CD4-positive, alpha-beta T cell (primary cell): ENCODE measurements at regions not wholly inside any gene's neighbourhood (a gene's known extent, or its start where the extent isn't known, plus 50 kb on each side); places are given as distances from the start of the nearest gene placed in this dataset.

ENCODE experiments used
- ATAC-seq: fragments of 200-7000 bp; cut with Tn5 transposase; one replicate; pipeline ENCODE4 v1.10.0; 2022; ENCODE audit warnings: mild to moderate bottlenecking; ENCODE audit not compliant: poor library complexity
- CTCF ChIA-PET: fragments of 350-600 bp; sonication (Branson Sonifier 250); formaldehyde crosslinking; loops from one replicate; lab custom pipeline; 2021; ENCODE audit warnings: antibody characterized with exemption, inconsistent platforms; lab: Charles Lee
- POLR2A ChIA-PET: fragments of 350-600 bp; sonication (Branson Sonifier 250); formaldehyde crosslinking; loops from one replicate; lab custom pipeline; 2021; ENCODE audit warnings: antibody characterized with exemption, inconsistent platforms; lab: Charles Lee
- DNase-seq, 14 experiments: peaks; one replicate each; pipeline ENCODE4 v3.0.0-alpha.2; 2013 to 2020; ENCODE audit warnings: mixed read lengths in 2 of 14
- H3K27ac ChIP-seq, 2 donors: one replicate each; pipeline versions ENCODE4 v1.5.1 to v1.7.0; 2013; ENCODE audit warnings: low read length in 2 of 2, low read depth in 1 of 2, mild to moderate bottlenecking in 1 of 2
- H3K27me3 ChIP-seq, 2 experiments: 1 replicate in 1 of 2; 2 replicates in 1 of 2; pipeline versions ENCODE4 v1.6.1 to v1.7.0; 2013; ENCODE audit warnings: low read length in 2 of 2, control low read depth in 1 of 2, mild to moderate bottlenecking in 1 of 2, moderate library complexity in 1 of 2; ENCODE audit not compliant: insufficient read depth in 2 of 2, control insufficient read depth in 1 of 2
- H3K36me3 ChIP-seq: one replicate; pipeline ENCODE4 v1.6.1; 2013; ENCODE audit warnings: low read length, control low read depth; ENCODE audit not compliant: insufficient read depth
- H3K4me1 ChIP-seq: one replicate; pipeline ENCODE4 v1.6.1; 2013; ENCODE audit warnings: low read length, control low read depth; ENCODE audit not compliant: insufficient read depth
- H3K4me3 ChIP-seq: one replicate; pipeline ENCODE4 v1.5.1; 2013; ENCODE audit warnings: mild to moderate bottlenecking, low read length, moderate library complexity
- H3K9me3 ChIP-seq, 2 experiments: 1 replicate in 1 of 2; 2 replicates in 1 of 2; pipeline versions ENCODE4 v1.6.1 to v1.7.0; 2013; ENCODE audit warnings: low read length in 2 of 2, mild to moderate bottlenecking in 2 of 2, control low read depth in 1 of 2, moderate library complexity in 1 of 2; ENCODE audit not compliant: control insufficient read depth in 1 of 2, insufficient read depth in 1 of 2
- H3K27ac Mint-ChIP-seq: one replicate; pipeline ENCODE4 v1.8.0; 2020; ENCODE audit warnings: mixed read lengths
- H3K27me3 Mint-ChIP-seq: one replicate; pipeline ENCODE4 v1.8.0; 2021; ENCODE audit warnings: mixed read lengths
- H3K36me3 Mint-ChIP-seq: one replicate; pipeline ENCODE4 v1.8.0; 2021; ENCODE audit warnings: low read depth, mixed read lengths
- H3K4me1 Mint-ChIP-seq: one replicate; pipeline ENCODE4 v1.8.0; 2021; ENCODE audit warnings: low read depth, mixed read lengths
- H3K4me3 Mint-ChIP-seq: one replicate; pipeline ENCODE4 v1.8.0; 2020; ENCODE audit warnings: mild to moderate bottlenecking, mixed read lengths
- H3K9me3 Mint-ChIP-seq: one replicate; pipeline ENCODE4 v1.8.0; 2020; ENCODE audit warnings: mixed read lengths
- intact Hi-C, 2 experiments: fragments of 100-400 bp; cut with DNase I in 1 of 2; cut with micrococcal nuclease in 1 of 2; formaldehyde crosslinking; loops; one replicate each; pipeline versions ENCODE4 v1.15.1 to v1.9.0; 2023 to 2025; cut with DNase I, micrococcal nuclease
- TF ChIP-seq, protein P1 (sequence below): fragments of 200-600 bp; IDR thresholded peaks from one replicate; pipeline ENCODE4 v1.8.0; 2022; ENCODE audit warnings: antibody characterized with exemption, mild to moderate bottlenecking

DNA sequence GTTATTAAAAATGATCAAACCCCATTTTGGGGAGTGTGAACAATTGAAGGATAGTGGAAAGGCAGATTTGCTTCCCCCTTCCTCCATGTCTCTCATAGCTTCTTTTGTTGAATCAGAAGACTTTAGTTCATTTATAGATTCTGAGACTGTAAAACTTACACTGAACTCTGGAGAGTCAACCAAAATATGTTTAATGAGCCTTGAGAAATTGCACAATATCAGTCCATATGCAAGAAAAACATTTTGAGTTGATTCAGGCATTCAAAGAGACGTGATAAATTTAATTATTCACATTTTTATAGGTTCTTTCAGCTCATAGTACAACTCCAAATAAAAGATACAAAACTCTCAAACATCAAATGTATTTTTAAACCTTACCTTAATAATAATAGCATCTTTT lies 354.4 kb upstream of the SPRED2 start:
- POLR2A ChIA-PET = no interaction called here

DNA sequence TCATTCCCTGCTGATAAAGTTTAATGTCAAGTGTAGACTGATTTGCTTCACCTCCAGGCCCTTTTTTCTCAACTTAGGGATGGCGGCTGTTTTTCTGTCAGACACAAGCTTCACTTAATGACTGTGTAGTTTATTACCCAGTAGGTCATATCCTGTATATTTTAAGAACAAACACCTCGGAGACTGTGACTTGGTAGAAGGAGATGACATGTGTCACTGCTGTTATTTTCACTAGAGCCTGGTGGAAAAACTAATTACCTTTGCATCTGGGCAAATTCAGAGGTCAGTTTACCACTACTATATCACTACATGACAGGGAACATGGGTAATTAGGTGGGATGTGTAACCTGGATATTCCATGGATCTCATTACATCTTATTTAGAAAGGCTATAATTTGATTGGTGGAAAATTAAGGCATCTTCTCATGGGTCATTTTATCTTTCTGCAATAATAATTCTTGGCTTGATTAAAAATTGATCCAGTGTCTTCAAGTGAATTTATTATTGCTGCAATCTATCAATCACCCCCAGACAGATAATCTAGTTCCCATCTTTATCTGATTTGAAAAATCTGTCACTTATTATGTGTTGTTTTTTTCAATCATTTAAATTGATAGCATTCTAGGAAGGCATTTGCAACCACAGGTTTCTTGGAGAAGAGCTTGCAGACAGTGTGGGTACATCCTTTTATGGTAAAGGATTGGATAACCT lies 353.8 kb upstream of the SPRED2 start:
- Histone ChIP-seq H3K36me3 (no peaks in the 10 kb centered on the region), H3K4me1 (no peaks in the 10 kb centered on the region), H3K4me3 (no peak overlapping the region), H3K27me3 (no peaks in the 10 kb centered on the region), H3K27ac (no peak overlapping the region), H3K9me3 (peaks cover 0 to 12% of the 10 kb centered on the region in 2 experiments)
- no peak overlapping the region for H3K27ac Mint-ChIP-seq
- intact Hi-C loops = no loop called here
- no peaks in the 10 kb centered on the region for H3K36me3 Mint-ChIP-seq
- TF ChIP-seq, protein P1, sequence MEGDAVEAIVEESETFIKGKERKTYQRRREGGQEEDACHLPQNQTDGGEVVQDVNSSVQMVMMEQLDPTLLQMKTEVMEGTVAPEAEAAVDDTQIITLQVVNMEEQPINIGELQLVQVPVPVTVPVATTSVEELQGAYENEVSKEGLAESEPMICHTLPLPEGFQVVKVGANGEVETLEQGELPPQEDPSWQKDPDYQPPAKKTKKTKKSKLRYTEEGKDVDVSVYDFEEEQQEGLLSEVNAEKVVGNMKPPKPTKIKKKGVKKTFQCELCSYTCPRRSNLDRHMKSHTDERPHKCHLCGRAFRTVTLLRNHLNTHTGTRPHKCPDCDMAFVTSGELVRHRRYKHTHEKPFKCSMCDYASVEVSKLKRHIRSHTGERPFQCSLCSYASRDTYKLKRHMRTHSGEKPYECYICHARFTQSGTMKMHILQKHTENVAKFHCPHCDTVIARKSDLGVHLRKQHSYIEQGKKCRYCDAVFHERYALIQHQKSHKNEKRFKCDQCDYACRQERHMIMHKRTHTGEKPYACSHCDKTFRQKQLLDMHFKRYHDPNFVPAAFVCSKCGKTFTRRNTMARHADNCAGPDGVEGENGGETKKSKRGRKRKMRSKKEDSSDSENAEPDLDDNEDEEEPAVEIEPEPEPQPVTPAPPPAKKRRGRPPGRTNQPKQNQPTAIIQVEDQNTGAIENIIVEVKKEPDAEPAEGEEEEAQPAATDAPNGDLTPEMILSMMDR = no peak
- H3K4me3 Mint-ChIP-seq = no peak overlapping the region
- H3K4me1 Mint-ChIP-seq = no peaks in the 10 kb centered on the region
- POLR2A ChIA-PET = no interaction called here
- ATAC-seq (no peak), DNase-seq (no peak)
- H3K27me3 Mint-ChIP-seq = peaks cover 17% of the 10 kb centered on the region
- peaks cover 3% of the 10 kb centered on the region for H3K9me3 Mint-ChIP-seq
- CTCF ChIA-PET = no interaction called here

More for the DNA sequence above, 354.4 kb upstream of the SPRED2 start:
- Histone ChIP-seq H3K27me3 (no peaks in the 10 kb centered on the region), H3K27ac (no peak overlapping the region), H3K4me3 (no peak overlapping the region), H3K36me3 (no peaks in the 10 kb centered on the region), H3K4me1 (no peaks in the 10 kb centered on the region), H3K9me3 (peaks cover 0 to 12% of the 10 kb centered on the region in 2 experiments)
- no peak for DNase-seq
- Mint-ChIP-seq H3K36me3 (no peaks in the 10 kb centered on the region), H3K27me3 (peaks cover 21% of the 10 kb centered on the region), H3K9me3 (peaks cover 3% of the 10 kb centered on the region), H3K27ac (no peak overlapping the region), H3K4me3 (no peak overlapping the region), H3K4me1 (no peaks in the 10 kb centered on the region)
- intact Hi-C loops = no loop called here
- TF ChIP-seq, protein P1 = no peak
- ATAC-seq = no peak
- CTCF ChIA-PET = no interaction called here

DNA sequence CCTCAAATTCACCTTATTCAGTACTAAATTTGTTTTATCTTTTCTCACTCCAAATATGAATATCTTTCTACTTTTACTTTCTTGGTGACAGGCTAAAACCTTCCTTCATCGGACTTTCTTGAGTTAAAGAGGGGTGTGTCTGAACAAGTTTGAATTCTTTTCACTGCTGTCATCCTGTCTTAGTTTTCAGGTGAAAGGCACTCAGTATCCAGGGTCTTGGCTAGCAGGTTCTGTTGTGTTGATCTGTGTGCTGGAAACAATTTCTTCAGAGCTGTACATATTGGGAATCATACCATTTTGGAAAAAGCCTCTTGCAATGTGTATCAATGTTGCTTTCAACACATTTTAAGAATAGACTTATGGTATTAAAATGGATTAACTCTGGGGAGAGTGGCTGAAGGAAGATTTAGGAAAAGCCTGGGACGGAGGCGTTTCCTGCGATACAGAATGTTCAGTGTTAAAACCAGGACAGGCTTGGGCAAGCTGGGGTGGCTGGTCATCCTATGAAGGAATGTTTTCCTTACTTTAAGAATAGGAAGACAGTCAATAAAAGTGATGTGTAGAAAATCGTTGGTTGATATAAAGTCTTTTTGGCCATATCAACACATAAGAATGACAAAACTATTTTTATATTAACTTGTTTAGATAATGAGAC lies 350.7 kb upstream of the SPRED2 start:
- CTCF ChIA-PET = no interaction called here
- no peak overlapping the region for H3K27ac Mint-ChIP-seq
- H3K9me3 Mint-ChIP-seq = peaks cover 3% of the 10 kb centered on the region

More for the DNA sequence above, 350.7 kb upstream of the SPRED2 start:
- DNase-seq (no peak), ATAC-seq (no peak)
- Histone ChIP-seq H3K4me3 (no peak overlapping the region), H3K36me3 (no peaks in the 10 kb centered on the region), H3K9me3 (no peaks in the 10 kb centered on the region), H3K27ac (no peak overlapping the region), H3K27me3 (no peaks in the 10 kb centered on the region), H3K4me1 (no peaks in the 10 kb centered on the region)
- TF ChIP-seq, protein P1 = no peak
- POLR2A ChIA-PET = no interaction called here
- Mint-ChIP-seq H3K36me3 (no peaks in the 10 kb centered on the region), H3K4me1 (no peaks in the 10 kb centered on the region), H3K27me3 (peaks cover 11% of the 10 kb centered on the region), H3K4me3 (no peak overlapping the region)
- intact Hi-C loops = no loop called here
